Sigmoid colon (tissue), 6 donors: ENCODE measurements at regions not wholly inside any gene's neighbourhood (a gene's known extent, or its start where the extent isn't known, plus 50 kb on each side); places are given as distances from the start of the nearest gene placed in this dataset.

ENCODE experiments used
- DNase-seq: peaks from one replicate; pipeline ENCODE4 v3.0.0-alpha.2; 2019
- H3K27ac ChIP-seq, 4 donors: fragments of 200-600 bp; sonication (generic); one replicate each; pipeline ENCODE4 v1.5.1; 2016 to 2019; ENCODE audit warnings: mild to moderate bottlenecking in 1 of 4
- H3K27me3 ChIP-seq, 3 donors: fragments of 200-600 bp; sonication (generic); one replicate each; pipeline ENCODE4 v1.5.1; 2019; ENCODE audit warnings: mild to moderate bottlenecking in 1 of 3
- H3K36me3 ChIP-seq, 4 donors: fragments of 200-600 bp; sonication (generic); one replicate each; pipeline ENCODE4 v1.5.1; 2016 to 2019
- H3K4me1 ChIP-seq, 4 donors: fragments of 200-600 bp; sonication (generic); one replicate each; pipeline ENCODE4 v1.5.1; 2017 to 2019
- H3K4me3 ChIP-seq, 4 donors: fragments of 200-600 bp; sonication (generic); one replicate each; pipeline ENCODE4 v1.5.1; 2017 to 2019; ENCODE audit warnings: mild to moderate bottlenecking in 2 of 4, moderate library complexity in 1 of 4
- H3K9me3 ChIP-seq, 4 donors: fragments of 200-600 bp in 3 of 4; sonication (generic) in 3 of 4; one replicate each; pipeline versions ENCODE4 v1.5.1 to v1.6.1; 2013 to 2019
- EP300 ChIP-seq, 4 donors: sonication (generic); formaldehyde crosslinking; IDR thresholded peaks; one replicate each; pipeline ENCODE4 v1.6.1; 2017; ENCODE audit warnings: antibody characterized with exemption in 4 of 4
- POLR2A ChIP-seq, 2 donors: fragments of 450-650 bp; IDR thresholded peaks; one replicate each; pipeline ENCODE4 v1.6.1; 2016; ENCODE audit warnings: antibody characterized with exemption in 2 of 2, mild to moderate bottlenecking in 2 of 2, moderate library complexity in 2 of 2
- POLR2AphosphoS5 ChIP-seq, 4 donors: sonication (generic); formaldehyde crosslinking; IDR thresholded peaks; one replicate each; pipeline ENCODE4 v1.6.1; 2017; ENCODE audit warnings: antibody characterized with exemption in 4 of 4
- WGBS, 2 donors: extraction: QIAGEN DNeasy Blood & Tissue Kit; methylation state at CpG; one replicate each; pipeline ENCODE4 v1.1.7; 2013; 5-methylcytosine and 5-hydroxymethylcytosine counted together
- intact Hi-C: fragments of 100-400 bp; cut with DNase I; formaldehyde crosslinking; loops from one replicate; pipeline ENCODE4 v1.15.1; 2023
- TF ChIP-seq, protein P1 (sequence below), 4 experiments: fragments of 450-650 bp in 3 of 4; fragments of 200-600 bp in 1 of 4; IDR thresholded peaks; one replicate each; pipeline ENCODE4 v1.5.1; 2016 to 2019; ENCODE audit warnings: antibody characterized with exemption in 4 of 4, mild to moderate bottlenecking in 3 of 4, moderate library complexity in 2 of 4
- donor health status: healthy with polysubstance abuse.
- donor health status: healthy.

DNA sequence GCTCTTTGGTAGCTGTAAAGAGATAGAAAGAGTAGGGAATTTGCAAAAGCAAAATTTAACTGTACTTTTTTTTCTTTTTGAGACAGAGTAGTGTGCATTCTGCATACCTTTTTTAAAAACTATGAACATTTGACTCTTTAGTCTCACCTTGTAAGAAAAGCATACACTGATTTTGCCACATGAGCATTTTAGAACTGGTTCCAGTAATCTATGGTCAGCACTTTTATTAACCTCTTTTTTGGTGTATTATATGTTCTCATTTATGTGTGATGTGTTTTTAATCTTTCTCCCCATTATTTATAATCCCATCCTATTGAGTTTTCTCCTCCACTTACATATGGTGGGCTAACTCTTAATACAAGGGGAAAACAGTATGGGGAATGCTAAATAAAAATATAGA, 1111.4 kb downstream of the FLRT2 start:
- H3K36me3 ChIP-seq: no peaks in the 10 kb centered on the region
- no peaks in the 10 kb centered on the region for H3K27me3 ChIP-seq
- no peak overlapping the region for H3K27ac ChIP-seq
- TF ChIP-seq, protein P1, sequence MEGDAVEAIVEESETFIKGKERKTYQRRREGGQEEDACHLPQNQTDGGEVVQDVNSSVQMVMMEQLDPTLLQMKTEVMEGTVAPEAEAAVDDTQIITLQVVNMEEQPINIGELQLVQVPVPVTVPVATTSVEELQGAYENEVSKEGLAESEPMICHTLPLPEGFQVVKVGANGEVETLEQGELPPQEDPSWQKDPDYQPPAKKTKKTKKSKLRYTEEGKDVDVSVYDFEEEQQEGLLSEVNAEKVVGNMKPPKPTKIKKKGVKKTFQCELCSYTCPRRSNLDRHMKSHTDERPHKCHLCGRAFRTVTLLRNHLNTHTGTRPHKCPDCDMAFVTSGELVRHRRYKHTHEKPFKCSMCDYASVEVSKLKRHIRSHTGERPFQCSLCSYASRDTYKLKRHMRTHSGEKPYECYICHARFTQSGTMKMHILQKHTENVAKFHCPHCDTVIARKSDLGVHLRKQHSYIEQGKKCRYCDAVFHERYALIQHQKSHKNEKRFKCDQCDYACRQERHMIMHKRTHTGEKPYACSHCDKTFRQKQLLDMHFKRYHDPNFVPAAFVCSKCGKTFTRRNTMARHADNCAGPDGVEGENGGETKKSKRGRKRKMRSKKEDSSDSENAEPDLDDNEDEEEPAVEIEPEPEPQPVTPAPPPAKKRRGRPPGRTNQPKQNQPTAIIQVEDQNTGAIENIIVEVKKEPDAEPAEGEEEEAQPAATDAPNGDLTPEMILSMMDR (IDR thresholded peaks at IDR 0.05): no peak
- no peak overlapping the region for H3K4me3 ChIP-seq
- intact Hi-C loops: no loop called here
- no peaks in the 10 kb centered on the region for H3K4me1 ChIP-seq
- H3K9me3 ChIP-seq: no peaks in the 10 kb centered on the region
- DNase-seq: no peak

DNA sequence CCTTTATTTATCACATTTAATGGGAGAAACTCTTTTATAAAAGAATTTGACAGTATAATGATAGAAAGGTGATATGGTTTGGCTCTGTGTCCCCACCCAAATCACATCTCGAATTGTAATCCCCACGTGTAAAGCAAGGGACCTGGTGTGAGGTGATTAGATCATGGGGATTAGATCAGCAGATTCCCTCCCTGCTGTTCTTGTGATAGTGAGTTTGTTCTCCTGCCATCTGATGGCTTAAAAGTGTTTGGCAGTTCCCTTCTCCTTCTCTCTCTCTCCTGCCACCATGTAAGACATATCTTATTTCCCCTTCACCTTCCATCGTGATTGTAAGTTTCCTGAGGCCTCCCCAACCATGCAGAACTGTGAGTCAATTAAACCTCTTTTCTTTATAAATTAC, 1110.3 kb downstream of the FLRT2 start:
- Histone ChIP-seq H3K36me3 (no peaks in the 10 kb centered on the region), H3K27ac (no peak overlapping the region), H3K4me1 (no peaks in the 10 kb centered on the region), H3K4me3 (no peak overlapping the region), H3K9me3 (no peaks in the 10 kb centered on the region), H3K27me3 (no peaks in the 10 kb centered on the region)
- 75 to 79% methylated on average over 3 of the region's 3 CpGs for WGBS, 2 donors
- DNase-seq: no peak
- intact Hi-C loops: no loop called here
- no peak for TF ChIP-seq POLR2A (IDR thresholded peaks at IDR 0.05)
- TF ChIP-seq EP300 (IDR thresholded peaks at IDR 0.05): no peak
- no peak for TF ChIP-seq POLR2AphosphoS5 (IDR thresholded peaks at IDR 0.05)
- TF ChIP-seq, protein P1 (IDR thresholded peaks at IDR 0.05): no peak

DNA sequence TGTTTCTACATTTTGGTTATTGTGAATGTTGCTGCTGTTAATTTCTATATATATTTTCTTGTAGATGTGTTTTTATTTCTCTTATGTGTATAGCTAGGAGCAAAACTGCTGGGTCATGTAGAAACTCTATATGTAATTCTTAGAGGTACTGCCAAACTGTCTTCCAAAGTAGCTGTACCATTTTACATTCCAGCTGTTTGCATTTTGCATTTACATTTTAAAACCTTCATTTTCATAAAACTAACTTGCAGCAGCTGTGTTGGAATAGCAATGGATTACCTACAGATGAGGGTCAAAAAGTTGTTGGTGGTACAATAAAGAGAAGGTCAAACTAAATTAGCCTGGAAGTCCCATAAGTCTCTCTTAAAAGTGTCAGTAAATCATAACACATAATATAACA, 1109.7 kb downstream of the FLRT2 start:
- no peak overlapping the region for H3K27ac ChIP-seq
- H3K36me3 ChIP-seq: no peaks in the 10 kb centered on the region
- no peak overlapping the region for H3K4me3 ChIP-seq
- intact Hi-C loops: no loop called here
- DNase-seq: no peak
- H3K27me3 ChIP-seq: no peaks in the 10 kb centered on the region
- H3K4me1 ChIP-seq: no peaks in the 10 kb centered on the region
- H3K9me3 ChIP-seq: no peaks in the 10 kb centered on the region
- TF ChIP-seq POLR2AphosphoS5 (IDR thresholded peaks at IDR 0.05): no peak
- TF ChIP-seq POLR2A (IDR thresholded peaks at IDR 0.05): no peak
- TF ChIP-seq, protein P1 (IDR thresholded peaks at IDR 0.05): no peak
- TF ChIP-seq EP300 (IDR thresholded peaks at IDR 0.05): no peak

DNA sequence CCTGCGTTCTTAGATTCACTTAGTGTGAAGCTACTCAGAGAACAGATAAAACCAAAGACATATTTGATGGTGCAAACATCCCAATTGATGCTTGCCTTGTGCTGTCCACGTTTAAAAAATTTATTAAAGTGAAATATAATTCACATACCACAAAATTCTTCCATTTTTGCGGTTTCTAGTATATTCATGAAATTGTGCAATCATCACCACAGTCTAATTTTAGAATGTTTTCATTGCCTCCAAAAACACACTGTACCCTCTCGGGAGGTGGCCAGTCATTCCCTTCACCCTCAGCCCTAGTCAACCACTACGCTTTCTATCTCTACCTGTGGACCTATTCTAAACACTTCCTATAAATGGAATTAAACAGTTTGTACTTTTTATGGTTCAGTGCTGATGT, 1109.2 kb downstream of the FLRT2 start:
- no peak for DNase-seq
- Histone ChIP-seq H3K4me3 (no peak overlapping the region), H3K4me1 (no peaks in the 10 kb centered on the region), H3K27me3 (no peaks in the 10 kb centered on the region), H3K27ac (no peak overlapping the region), H3K36me3 (no peaks in the 10 kb centered on the region), H3K9me3 (no peaks in the 10 kb centered on the region)
- WGBS, 2 donors: 86 to 89% methylated on average over 5 of the region's 5 CpGs
- TF ChIP-seq, protein P1 (IDR thresholded peaks at IDR 0.05): no peak
- TF ChIP-seq POLR2A (IDR thresholded peaks at IDR 0.05) (no peak), EP300 (IDR thresholded peaks at IDR 0.05) (no peak), POLR2AphosphoS5 (IDR thresholded peaks at IDR 0.05) (no peak)
- intact Hi-C loops: no loop called here

DNA sequence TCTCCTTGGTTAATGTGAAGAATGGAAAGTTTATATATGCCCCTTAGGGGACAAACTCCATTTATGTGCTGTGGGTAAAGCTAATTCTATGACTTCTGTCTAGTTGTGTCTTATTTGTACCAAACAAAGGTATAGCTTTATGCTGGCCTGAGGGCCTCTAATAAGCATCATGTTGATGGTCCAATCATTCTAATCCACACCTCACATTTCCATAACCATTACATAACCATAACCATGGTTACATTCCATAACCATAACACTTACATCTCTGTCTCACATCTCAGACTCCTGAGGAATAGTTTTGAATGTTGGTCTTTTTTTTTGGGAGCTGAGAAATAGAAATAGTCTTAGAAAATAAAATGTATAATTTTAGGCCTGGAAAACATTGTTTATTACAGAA, 1097.1 kb downstream of the FLRT2 start:
- no peaks in the 10 kb centered on the region for H3K4me1 ChIP-seq
- no peaks in the 10 kb centered on the region for H3K36me3 ChIP-seq
- H3K27ac ChIP-seq: no peak overlapping the region
- no peak overlapping the region for H3K4me3 ChIP-seq
- intact Hi-C loops: no loop called here
- TF ChIP-seq POLR2AphosphoS5 (IDR thresholded peaks at IDR 0.05): no peak
- TF ChIP-seq, protein P1 (IDR thresholded peaks at IDR 0.05): no peak
- TF ChIP-seq POLR2A (IDR thresholded peaks at IDR 0.05): no peak
- TF ChIP-seq EP300 (IDR thresholded peaks at IDR 0.05): no peak
- H3K9me3 ChIP-seq: peaks cover 0 to 2% (median 0%) of the 10 kb centered on the region in 4 donors
- DNase-seq: no peak
- H3K27me3 ChIP-seq: no peaks in the 10 kb centered on the region
